ENCODE measurements at regions not wholly inside any gene's neighbourhood (a gene's known extent, or its start where the extent isn't known, plus 50 kb on each side); places are given as distances from the start of the nearest gene placed in this dataset.

DNA sequence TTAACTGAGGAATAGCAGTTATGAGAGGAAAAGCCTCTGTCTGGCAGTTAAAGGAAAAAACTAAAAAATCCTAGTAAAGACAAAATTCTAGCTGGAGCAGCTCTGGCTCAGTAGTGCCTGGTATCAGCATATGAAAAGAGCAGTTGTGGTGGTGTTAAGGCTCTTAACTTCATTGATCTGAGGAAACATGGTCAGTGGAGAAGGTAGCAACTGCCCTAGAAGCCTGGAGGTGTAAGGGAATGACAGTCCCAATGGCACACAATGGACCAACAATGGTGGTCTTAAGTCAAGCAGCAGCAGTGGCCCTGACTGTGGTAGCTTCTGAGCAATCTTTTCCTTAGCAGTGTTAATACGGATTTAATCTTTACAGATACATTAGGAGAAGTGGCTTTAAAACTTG, 189.6 kb upstream of the POF1B start:
- TF ChIP-seq, protein P1, sequence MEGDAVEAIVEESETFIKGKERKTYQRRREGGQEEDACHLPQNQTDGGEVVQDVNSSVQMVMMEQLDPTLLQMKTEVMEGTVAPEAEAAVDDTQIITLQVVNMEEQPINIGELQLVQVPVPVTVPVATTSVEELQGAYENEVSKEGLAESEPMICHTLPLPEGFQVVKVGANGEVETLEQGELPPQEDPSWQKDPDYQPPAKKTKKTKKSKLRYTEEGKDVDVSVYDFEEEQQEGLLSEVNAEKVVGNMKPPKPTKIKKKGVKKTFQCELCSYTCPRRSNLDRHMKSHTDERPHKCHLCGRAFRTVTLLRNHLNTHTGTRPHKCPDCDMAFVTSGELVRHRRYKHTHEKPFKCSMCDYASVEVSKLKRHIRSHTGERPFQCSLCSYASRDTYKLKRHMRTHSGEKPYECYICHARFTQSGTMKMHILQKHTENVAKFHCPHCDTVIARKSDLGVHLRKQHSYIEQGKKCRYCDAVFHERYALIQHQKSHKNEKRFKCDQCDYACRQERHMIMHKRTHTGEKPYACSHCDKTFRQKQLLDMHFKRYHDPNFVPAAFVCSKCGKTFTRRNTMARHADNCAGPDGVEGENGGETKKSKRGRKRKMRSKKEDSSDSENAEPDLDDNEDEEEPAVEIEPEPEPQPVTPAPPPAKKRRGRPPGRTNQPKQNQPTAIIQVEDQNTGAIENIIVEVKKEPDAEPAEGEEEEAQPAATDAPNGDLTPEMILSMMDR (tag by site-specific recombination; IDR thresholded peaks at IDR 0.05) = no peak
- TF ChIP-seq ZNF174 (tag by site-specific recombination; IDR thresholded peaks at IDR 0.05) (no peak), ZFHX2 (tag by site-specific recombination; conservative IDR thresholded peaks at IDR 0.05) (no peak), ZBTB11 (tag by site-specific recombination; conservative IDR thresholded peaks at IDR 0.05; ENCODE audit: low read depth) (no peak), KLF7 (tag by site-specific recombination; IDR thresholded peaks at IDR 0.05; ENCODE audit: borderline replicate concordance) (no peak), ZNF391 (tag by site-specific recombination; IDR thresholded peaks at IDR 0.05; ENCODE audit: borderline replicate concordance, low read depth) (no peak), ZNF169 (tag by site-specific recombination; IDR thresholded peaks at IDR 0.05) (no peak), YY1 (tag by site-specific recombination; IDR thresholded peaks at IDR 0.05) (no peak), ZNF184 (tag by site-specific recombination; IDR thresholded peaks at IDR 0.05) (no peak), ZNF830 (tag by site-specific recombination; IDR thresholded peaks at IDR 0.05; ENCODE audit: low read depth) (no peak)
